ENCODE measurements at regions not wholly inside any gene's neighbourhood (a gene's known extent, or its start where the extent isn't known, plus 50 kb on each side); places are given as distances from the start of the nearest gene placed in this dataset.

DNA sequence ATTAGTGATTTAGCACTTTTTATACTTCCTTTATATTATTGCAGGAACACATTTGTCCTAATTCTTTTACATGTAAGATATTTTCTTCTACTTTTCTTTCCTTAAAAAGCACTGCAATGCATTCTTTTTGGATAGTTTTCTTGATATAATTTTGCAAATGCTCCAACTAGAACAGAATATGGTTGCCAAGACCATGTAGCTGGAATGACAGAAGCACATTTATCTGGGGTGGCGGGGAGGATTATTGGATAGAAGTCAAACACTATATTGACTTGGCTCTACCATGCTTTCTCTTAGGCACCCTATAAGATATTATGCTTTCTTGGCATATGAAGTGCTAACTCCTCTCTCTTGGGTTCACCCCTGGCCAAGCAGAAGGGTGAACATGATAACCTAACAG, 983.5 kb downstream of the FAT4 start:
- TF ChIP-seq POLR2A (IDR thresholded peaks at IDR 0.05), result no peak
- TF ChIP-seq, protein P1, sequence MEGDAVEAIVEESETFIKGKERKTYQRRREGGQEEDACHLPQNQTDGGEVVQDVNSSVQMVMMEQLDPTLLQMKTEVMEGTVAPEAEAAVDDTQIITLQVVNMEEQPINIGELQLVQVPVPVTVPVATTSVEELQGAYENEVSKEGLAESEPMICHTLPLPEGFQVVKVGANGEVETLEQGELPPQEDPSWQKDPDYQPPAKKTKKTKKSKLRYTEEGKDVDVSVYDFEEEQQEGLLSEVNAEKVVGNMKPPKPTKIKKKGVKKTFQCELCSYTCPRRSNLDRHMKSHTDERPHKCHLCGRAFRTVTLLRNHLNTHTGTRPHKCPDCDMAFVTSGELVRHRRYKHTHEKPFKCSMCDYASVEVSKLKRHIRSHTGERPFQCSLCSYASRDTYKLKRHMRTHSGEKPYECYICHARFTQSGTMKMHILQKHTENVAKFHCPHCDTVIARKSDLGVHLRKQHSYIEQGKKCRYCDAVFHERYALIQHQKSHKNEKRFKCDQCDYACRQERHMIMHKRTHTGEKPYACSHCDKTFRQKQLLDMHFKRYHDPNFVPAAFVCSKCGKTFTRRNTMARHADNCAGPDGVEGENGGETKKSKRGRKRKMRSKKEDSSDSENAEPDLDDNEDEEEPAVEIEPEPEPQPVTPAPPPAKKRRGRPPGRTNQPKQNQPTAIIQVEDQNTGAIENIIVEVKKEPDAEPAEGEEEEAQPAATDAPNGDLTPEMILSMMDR (IDR thresholded peaks at IDR 0.05), result no peak

Measured in lower leg skin (tissue), 3 donors.